HG02970 (cell line): ENCODE measurements at regions not wholly inside any gene's neighbourhood (a gene's known extent, or its start where the extent isn't known, plus 50 kb on each side); places are given as distances from the start of the nearest gene placed in this dataset.
A peak's percentile ranks its signal among the peaks of the same experiment; 100 is the strongest.

Experiments
- ATAC-seq: cut with Tn5 transposase; IDR thresholded peaks from one replicate; pipeline ENCODE4 v1.9.1; 2021; ENCODE audit warnings: mild to moderate bottlenecking, moderate library complexity, moderate number of reproducible peaks; ENCODE audit not compliant: unreplicated experiment, low FRiP score

DNA sequence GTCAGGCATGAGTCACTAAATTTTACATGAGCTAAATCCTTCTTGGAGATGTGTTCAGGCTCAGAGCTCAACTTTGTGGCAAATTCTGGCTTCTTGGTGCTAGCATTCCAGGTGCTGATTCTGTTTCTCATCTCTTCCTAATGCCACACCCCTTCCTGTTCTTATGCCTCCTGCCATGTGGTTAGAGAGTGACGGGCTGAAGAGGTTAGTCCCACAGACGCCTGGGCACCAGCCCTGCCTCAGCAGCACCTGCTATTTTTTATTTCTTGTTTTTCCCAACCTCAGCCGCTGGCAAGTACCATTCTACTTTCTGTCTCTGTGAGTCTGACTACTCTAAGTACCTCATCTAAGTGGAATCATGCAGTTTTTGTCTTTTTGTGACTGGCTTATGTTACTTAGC lies 329.5 kb downstream of the KCNRG start:
- no peak for ATAC-seq

- ATAC-seq = no peak
Observed at GRCh38 chr13:50345804-50346203, 330.6 kb downstream of the KCNRG start.

GRCh38 chr13:50348371-50348770 lies 333.1 kb downstream of the KCNRG start:
- no peak for ATAC-seq

GRCh38 chr13:50352720-50353480 lies 337.7 kb downstream of the KCNRG start:
- ATAC-seq = no peak

DNA sequence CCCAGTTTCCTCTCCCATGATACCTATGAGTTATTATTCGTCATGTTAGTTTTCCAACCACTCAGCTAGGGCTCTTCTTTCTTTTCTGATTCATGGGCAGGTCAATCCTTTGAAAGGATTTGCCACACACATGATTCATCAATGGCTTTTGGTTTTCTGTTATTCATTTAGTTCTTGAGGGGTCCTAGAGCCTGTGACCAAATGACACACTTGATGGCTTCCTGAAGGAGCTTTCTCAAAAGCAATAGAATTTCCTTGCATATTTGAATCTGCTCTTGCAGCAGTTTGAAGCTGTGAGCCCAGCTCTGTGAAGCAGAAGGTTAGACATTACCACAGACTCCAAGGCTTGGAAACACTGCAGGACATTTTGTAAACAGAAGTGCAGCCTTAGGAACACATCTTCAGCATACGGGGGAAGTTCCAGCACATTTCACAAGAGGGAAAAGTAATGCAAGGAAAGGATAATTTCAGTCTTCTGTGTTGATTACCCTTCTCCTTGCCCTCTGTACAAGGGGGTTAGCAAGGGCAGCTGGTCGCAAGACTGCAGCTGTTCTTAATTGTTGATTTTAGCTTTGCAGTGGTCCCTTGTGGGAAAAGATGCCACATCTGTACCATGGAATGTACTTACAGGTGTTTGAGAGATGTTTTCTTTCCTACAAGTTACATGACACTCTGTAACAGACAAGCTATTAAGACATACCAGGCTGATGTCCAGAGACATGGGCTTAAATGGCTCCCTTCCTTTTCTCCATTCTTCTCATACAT lies 338.6 kb downstream of the KCNRG start:
- no peak for ATAC-seq

DNA sequence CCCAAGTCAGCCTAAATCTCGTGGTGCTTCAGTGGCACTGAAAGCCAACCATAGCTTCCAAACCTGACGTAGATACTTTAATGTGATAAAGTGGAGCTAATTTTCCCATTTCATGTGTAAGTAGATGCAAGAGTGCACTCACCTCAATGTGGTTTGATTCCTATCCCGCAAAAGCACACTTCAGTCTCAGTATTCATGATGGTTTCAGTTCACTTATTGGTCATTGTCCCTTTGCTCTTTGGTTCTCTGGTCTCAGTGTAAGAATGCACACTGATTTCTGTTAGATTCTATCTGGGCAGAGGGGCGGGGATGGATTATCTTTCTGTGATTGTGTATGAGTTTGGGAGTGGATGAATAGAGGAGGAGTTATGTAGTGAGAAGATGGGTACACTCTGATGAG lies 340.6 kb downstream of the KCNRG start:
- no peak for ATAC-seq

DNA sequence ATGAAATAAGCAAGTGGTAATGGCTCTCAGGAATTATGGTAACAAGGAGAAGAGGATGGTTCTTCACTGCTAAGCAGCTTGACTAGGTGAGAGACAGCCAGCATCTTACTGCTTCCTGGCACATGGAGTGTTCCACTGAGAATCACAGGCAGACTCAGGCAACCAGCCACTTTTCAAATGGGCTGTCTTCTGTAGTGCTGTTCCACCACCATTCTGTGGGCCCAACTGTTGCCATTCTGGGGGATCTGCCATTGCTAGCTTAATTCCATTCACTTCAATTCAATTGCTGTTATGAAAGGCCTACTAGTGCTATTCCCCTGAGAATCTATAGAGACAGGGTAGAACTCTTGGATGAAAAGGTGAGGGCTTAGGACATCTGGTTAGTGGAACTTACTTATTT lies 341.9 kb downstream of the KCNRG start:
- no peak for ATAC-seq

GRCh38 chr13:50357586-50358118 lies 342.4 kb downstream of the KCNRG start:
- ATAC-seq = no peak

DNA sequence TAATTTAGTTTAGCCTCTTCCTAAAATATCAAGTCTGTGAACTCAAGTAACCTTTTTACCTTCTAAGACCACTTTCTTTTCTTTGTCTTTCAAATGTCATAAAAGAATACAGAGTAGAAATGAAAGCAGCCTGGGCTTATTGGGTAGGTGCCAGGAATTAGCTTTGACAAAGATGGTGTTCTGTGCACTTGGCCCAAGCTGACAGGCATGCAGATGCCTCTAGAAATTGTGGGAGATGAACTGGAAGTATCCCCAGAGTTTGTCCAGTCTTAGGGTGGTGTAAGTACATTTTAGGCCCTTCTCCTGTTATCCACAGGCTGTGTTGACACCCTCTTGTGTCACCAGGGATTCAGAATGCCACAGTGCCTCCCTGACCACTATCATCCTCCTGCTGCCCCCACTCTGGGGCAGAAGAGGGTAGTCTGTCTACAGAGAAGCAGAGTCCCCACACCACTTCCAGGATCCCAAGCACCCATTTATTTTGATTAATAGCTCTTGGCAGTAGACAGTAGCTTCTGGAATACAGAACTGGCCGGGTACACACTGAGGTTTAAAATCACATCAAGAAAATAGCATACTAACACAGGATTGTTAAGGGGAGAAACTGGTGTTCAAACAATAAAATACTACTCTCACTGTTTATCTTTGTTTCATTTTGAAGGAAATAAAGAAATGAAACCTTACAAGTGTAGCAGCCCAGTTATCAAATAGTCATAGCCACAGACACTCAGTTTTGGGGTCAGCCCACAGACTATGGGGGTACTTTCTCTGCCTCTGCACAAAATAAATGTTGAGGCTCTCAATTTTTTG lies 343.2 kb downstream of the KCNRG start:
- ATAC-seq = no peak

- ATAC-seq = no peak
Observed at GRCh38 chr13:50359041-50359367, 343.8 kb downstream of the KCNRG start.

DNA sequence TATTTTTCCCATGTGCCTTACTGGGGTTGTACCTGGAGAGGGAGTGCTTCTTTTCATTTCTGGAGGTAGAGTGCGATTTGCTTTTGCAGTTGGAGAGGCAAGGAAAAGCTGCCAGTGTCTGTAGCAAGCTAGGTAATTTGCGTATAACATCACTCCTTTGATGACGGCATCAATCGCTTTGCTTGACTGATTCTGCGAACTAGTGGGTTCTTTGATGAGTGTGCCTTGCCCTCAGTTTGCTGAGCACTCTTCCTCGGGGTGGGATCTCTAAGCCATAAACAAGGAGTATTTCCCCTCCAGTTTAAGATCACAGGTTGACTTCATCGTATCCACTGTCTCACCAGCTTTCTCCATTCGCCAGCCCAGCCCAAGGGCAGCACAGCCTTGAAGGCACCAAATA lies 344.5 kb downstream of the KCNRG start:
- no peak for ATAC-seq

DNA sequence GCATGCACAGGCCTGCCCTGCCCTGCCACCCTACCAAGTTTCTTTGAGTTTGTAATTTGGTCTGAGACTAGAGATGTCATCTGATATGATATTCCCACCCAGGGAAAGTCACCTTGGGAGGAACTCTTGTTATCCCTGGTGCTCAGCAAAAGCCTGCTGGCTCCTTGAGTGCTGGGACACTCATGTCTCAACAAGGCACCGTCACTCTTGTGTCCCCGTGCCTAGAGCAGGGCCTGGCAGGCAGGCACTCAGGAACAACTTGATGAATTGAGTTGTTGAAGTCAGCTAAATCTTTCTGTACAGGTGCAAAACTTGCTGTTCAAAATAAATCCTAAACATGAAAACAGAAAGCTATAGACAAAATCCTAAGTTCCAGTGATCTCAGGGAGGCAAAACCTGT lies 345.4 kb downstream of the KCNRG start:
- ATAC-seq = no peak

- ATAC-seq = no peak
Observed at GRCh38 chr13:50361282-50361681, 346.0 kb downstream of the KCNRG start.

- peak; percentile 50 for ATAC-seq
Observed at GRCh38 chr13:50365408-50366391, 350.5 kb downstream of the KCNRG start.

- ATAC-seq = no peak
Observed at GRCh38 chr13:50366488-50367174, 351.4 kb downstream of the KCNRG start.

DNA sequence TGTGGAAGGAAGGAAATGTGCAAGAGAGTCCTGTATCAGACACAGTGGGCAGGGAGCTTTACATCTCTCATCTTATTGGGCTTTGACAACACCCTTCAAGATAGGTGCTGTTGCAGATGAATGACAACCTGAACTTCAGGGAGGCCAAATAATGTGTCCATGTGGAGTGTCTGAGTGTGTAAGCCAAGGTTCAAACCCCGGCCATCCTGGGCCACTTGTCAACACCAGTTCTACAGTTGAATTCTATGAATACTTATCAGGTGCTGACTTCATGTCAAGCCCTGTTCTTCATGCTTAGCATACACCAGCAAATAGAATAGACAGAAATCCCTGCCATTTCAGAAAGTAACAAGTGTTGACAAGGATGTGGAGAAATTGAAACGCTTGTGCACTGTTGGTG lies 354.4 kb downstream of the KCNRG start:
- ATAC-seq = no peak

DNA sequence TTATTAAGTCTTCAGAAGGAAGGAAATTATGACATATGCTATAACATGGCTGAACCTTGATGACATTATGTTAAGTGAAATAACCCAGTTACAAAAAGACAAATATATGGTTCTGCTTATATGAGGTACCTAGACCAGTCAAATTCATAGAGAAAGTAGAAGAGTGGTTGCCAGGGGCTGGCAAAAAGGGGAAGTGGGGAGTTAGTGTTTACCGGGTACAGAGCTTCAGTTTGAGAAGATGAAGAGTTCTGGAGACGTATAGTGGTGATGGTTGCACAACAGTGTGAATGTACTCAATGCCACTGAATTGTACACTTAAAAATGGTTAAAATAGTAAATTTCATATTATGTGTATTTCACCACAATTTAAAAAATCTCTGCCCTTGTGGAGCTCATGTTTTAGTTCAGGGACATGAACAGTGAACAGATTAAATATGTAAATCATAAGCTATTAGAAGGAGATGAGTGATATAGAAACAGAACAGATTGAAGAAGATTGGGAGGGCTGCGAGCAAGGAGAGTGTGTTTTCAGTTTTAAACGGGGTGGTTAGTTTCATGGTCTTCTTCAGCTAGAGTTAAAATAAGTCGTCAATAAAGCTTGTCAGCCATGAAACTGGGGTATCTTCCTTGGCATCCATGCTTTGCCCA lies 355.2 kb downstream of the KCNRG start:
- no peak for ATAC-seq

- ATAC-seq = no peak
Observed at GRCh38 chr13:50374517-50374916, 359.3 kb downstream of the KCNRG start.

DNA sequence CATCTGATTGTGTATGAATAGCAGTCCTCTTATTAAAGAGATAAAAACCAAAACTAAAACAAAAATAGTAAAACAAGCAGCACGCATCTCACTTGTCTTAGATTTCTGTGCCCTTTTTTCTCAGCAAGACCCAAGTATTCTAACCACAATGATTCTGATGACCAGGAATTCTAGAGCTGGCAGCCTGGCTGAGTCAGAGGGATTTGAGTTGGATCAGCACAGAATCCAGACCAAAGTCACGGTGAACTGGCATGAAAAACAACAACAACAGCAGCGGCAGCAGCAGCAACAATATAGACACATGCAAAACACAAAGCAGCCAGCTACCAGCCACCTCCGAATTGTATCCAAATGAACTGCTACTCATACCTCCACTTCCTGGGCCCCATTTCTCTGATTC lies 360.5 kb downstream of the KCNRG start:
- ATAC-seq = no peak
